ENCODE measurements at regions not wholly inside any gene's neighbourhood (a gene's known extent, or its start where the extent isn't known, plus 50 kb on each side); places are given as distances from the start of the nearest gene placed in this dataset.

DNA sequence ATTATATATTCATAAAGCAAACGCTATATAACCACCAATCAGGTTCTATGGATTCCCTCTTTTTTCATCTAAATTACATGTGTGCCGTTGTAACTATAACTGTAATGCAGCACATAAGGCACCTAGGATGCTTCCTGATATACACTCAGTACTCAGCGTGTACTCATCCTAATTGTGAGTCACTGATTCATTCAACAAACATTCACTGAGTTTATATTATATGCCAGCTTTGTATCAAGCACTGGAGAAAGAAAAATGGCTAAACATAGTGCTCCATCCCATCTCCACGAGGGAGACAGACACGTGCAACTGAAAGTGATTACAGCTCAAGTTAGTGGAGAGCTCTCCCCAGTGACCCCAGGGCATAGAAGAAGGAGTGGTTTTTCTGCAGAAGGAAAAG, 49.9 kb upstream of the SYN3 start:
- Histone ChIP-seq H3K4me1 (ENCODE audit: control insufficient read depth in 2 of 2, insufficient read depth in 2 of 2, low read length in 2 of 2) (peaks cover 10 to 13% of the 10 kb centered on the region in 2 donors), H3K36me3 (ENCODE audit: control insufficient read depth in 2 of 2, insufficient read depth in 2 of 2, low read length in 1 of 2) (no peaks in the 10 kb centered on the region), H3K27ac (ENCODE audit: low read depth in 1 of 2, low read length in 1 of 2) (no peak overlapping the region), H3K27me3 (ENCODE audit: control insufficient read depth in 2 of 2, insufficient read depth in 1 of 2, low read length in 1 of 2) (no peaks in the 10 kb centered on the region), H3K9me3 (ENCODE audit: control insufficient read depth in 2 of 2, insufficient read depth in 1 of 2, low read length in 1 of 2) (no peaks in the 10 kb centered on the region), H3K4me3 (ENCODE audit: low read length in 2 of 2) (no peak overlapping the region)
- no peak for DNase-seq (ENCODE audit: low read depth in 6 of 9, low spot score in 9 of 9)
- WGBS: 92% methylated on average over 5 of the region's 5 CpGs
